ENCODE measurements at regions not wholly inside any gene's neighbourhood (a gene's known extent, or its start where the extent isn't known, plus 50 kb on each side); places are given as distances from the start of the nearest gene placed in this dataset.

DNA sequence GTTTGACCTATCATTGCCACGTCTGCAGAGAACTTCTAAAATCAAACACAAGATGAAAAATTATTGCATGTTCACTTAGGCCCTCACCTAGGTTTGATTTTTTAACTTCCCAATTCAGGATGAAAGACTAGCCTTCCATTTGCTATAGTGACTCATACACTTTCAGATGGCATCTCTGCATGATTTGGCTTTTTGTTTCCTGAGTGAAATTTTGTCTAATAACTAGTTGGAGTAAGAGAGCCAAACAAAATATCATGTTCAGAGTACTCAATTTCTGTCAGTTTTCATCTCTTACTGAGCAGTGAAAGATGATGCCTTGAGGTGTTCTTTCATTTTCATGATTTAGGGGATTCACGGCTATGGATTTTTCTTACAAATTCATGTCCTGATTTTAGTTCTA lies 122.9 kb downstream of the NSUN3 start:
- TF ChIP-seq, protein P1, sequence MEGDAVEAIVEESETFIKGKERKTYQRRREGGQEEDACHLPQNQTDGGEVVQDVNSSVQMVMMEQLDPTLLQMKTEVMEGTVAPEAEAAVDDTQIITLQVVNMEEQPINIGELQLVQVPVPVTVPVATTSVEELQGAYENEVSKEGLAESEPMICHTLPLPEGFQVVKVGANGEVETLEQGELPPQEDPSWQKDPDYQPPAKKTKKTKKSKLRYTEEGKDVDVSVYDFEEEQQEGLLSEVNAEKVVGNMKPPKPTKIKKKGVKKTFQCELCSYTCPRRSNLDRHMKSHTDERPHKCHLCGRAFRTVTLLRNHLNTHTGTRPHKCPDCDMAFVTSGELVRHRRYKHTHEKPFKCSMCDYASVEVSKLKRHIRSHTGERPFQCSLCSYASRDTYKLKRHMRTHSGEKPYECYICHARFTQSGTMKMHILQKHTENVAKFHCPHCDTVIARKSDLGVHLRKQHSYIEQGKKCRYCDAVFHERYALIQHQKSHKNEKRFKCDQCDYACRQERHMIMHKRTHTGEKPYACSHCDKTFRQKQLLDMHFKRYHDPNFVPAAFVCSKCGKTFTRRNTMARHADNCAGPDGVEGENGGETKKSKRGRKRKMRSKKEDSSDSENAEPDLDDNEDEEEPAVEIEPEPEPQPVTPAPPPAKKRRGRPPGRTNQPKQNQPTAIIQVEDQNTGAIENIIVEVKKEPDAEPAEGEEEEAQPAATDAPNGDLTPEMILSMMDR (optimal IDR thresholded peaks at IDR 0.05 in 1 of 3, IDR thresholded peaks at IDR 0.05 in 1 of 3, conservative IDR thresholded peaks at IDR 0.05 in 1 of 3; ENCODE audit: extremely low read depth in 1 of 3, insufficient read depth in 2 of 3, low read length in 3 of 3), result no peak
- TF ChIP-seq EZH2 (IDR thresholded peaks at IDR 0.05; ENCODE audit: low read length), result no peak

Data from keratinocyte (primary cell).